Smooth muscle cell (in vitro differentiated cells): ENCODE measurements at regions not wholly inside any gene's neighbourhood (a gene's known extent, or its start where the extent isn't known, plus 50 kb on each side); places are given as distances from the start of the nearest gene placed in this dataset.

ENCODE experiments used
- DNase-seq: peaks from one replicate; lab custom pipeline; 2025; ENCODE audit not compliant: unreplicated experiment; lab: John Stamatoyannopoulos, UW
- H2AFZ ChIP-seq: fragments of 200-600 bp; sonication (generic); 2 replicates; pipeline ENCODE4 v1.6.0; 2016; ENCODE audit warnings: antibody characterized with exemption, low read depth, mild to moderate bottlenecking
- H3F3A ChIP-seq: fragments of 200-600 bp; sonication (generic); 2 replicates; pipeline ENCODE4 v1.6.0; 2017; ENCODE audit warnings: antibody characterized with exemption, low read depth
- H3K27ac ChIP-seq: fragments of 200-600 bp; sonication (generic); 2 replicates; pipeline ENCODE4 v1.5.1; 2016; ENCODE audit warnings: low read depth, mild to moderate bottlenecking
- H3K27me3 ChIP-seq: fragments of 200-600 bp; sonication (generic); 2 replicates; pipeline ENCODE4 v1.6.1; 2016; ENCODE audit warnings: low read depth, mild to moderate bottlenecking
- H3K36me3 ChIP-seq: fragments of 200-600 bp; sonication (generic); 2 replicates; pipeline ENCODE4 v1.5.1; 2016; ENCODE audit warnings: low read depth
- H3K4me1 ChIP-seq: fragments of 200-600 bp; sonication (generic); 2 replicates; pipeline ENCODE4 v1.5.1; 2016; ENCODE audit warnings: low read depth
- H3K4me2 ChIP-seq: fragments of 200-600 bp; sonication (generic); 2 replicates; pipeline ENCODE4 v1.6.0; 2016; ENCODE audit warnings: mild to moderate bottlenecking
- H3K4me3 ChIP-seq: fragments of 200-600 bp; sonication (generic); 2 replicates; pipeline ENCODE4 v1.5.1; 2016; ENCODE audit warnings: mild to moderate bottlenecking
- H3K79me2 ChIP-seq: fragments of 200-600 bp; sonication (generic); 2 replicates; pipeline ENCODE4 v1.6.0; 2016; ENCODE audit warnings: low read depth, mild to moderate bottlenecking
- H3K9ac ChIP-seq: fragments of 200-600 bp; sonication (generic); 2 replicates; pipeline ENCODE4 v1.6.0; 2016; ENCODE audit warnings: low read depth
- H3K9me3 ChIP-seq: fragments of 200-600 bp; sonication (generic); replicated peaks from 2 replicates; pipeline ENCODE4 v1.5.1; 2016; ENCODE audit warnings: low read depth
- H4K20me1 ChIP-seq: fragments of 200-600 bp; sonication (generic); 2 replicates; pipeline ENCODE4 v1.6.0; 2016; ENCODE audit warnings: low read depth
- WGBS: methylation state at CpG from one replicate; pipeline ENCODE4 v1.1.7; 2016; ENCODE audit warnings: low lambda C conversion rate; 5-methylcytosine and 5-hydroxymethylcytosine counted together
- TF ChIP-seq, protein P1 (sequence below): fragments of 200-600 bp; sonication (generic); IDR thresholded peaks from 2 replicates; pipeline ENCODE4 v1.5.1; 2017; ENCODE audit warnings: borderline replicate concordance, mild to moderate bottlenecking, antibody characterized with exemption; ENCODE audit not compliant: insufficient read depth, poor library complexity, severe bottlenecking

DNA sequence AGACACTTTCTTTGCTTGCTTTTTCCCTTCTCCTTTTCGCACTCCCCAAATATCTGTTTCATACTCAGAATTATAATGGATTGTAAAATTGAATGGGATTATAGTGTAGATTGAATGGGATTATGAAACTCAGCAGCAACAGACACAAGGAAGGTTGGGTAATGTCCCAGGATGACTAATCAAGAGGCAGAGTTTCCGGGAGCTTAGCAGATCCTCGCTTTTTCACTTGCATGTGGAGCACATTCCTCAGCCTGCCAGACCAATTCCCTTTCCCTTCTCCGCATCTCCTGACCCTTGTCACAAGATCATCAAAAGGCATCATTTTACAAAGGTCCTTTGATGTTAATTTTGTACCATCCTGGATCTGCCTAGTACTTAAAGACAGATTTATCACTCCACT lies 55.1 kb upstream of the SLC1A1 start:
- no peak overlapping the region for H3K27ac ChIP-seq
- H3K79me2 ChIP-seq, result no peaks in the 10 kb centered on the region
- no peak for DNase-seq
- no peaks in the 10 kb centered on the region for H3K9me3 ChIP-seq
- no peaks in the 10 kb centered on the region for H3K27me3 ChIP-seq
- WGBS, result 18% methylated on average over 4 of the region's 4 CpGs
- no peaks in the 10 kb centered on the region for H3K4me1 ChIP-seq
- H3K4me2 ChIP-seq, result no peak overlapping the region
- no peak overlapping the region for H3K4me3 ChIP-seq
- H4K20me1 ChIP-seq, result no peaks in the 10 kb centered on the region
- H3K36me3 ChIP-seq, result no peaks in the 10 kb centered on the region
- no peak overlapping the region for H3K9ac ChIP-seq
- TF ChIP-seq, protein P1, sequence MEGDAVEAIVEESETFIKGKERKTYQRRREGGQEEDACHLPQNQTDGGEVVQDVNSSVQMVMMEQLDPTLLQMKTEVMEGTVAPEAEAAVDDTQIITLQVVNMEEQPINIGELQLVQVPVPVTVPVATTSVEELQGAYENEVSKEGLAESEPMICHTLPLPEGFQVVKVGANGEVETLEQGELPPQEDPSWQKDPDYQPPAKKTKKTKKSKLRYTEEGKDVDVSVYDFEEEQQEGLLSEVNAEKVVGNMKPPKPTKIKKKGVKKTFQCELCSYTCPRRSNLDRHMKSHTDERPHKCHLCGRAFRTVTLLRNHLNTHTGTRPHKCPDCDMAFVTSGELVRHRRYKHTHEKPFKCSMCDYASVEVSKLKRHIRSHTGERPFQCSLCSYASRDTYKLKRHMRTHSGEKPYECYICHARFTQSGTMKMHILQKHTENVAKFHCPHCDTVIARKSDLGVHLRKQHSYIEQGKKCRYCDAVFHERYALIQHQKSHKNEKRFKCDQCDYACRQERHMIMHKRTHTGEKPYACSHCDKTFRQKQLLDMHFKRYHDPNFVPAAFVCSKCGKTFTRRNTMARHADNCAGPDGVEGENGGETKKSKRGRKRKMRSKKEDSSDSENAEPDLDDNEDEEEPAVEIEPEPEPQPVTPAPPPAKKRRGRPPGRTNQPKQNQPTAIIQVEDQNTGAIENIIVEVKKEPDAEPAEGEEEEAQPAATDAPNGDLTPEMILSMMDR, result no peak
- no peaks in the 10 kb centered on the region for H3F3A ChIP-seq
- H2AFZ ChIP-seq, result no peak overlapping the region

DNA sequence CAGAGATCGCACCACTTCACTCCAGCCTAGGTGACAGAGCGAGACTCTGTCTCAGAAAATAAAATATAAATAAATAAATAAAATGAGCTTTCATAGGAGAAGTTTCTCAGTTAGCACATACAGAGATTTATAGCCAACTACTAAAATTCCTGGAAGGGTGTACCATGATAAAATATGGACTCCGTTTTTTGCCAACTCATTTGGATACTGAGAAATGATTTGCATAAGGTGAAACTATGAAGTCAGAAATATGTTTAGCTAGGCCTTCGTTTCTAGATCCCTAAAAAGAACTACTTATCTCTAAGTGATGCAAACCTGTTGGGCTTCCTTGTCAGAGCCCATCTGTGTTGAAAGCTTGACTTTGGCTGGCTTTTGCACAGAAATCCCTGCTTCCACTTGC lies 56.9 kb upstream of the SLC1A1 start:
- no peak overlapping the region for H3K4me3 ChIP-seq
- no peaks in the 10 kb centered on the region for H3K9me3 ChIP-seq
- H3F3A ChIP-seq, result no peaks in the 10 kb centered on the region
- no peak for DNase-seq
- H3K27ac ChIP-seq, result no peak overlapping the region
- no peaks in the 10 kb centered on the region for H3K79me2 ChIP-seq
- 93% methylated on average over 4 of the region's 4 CpGs for WGBS
- no peaks in the 10 kb centered on the region for H3K27me3 ChIP-seq
- no peak overlapping the region for H3K4me2 ChIP-seq
- no peaks in the 10 kb centered on the region for H3K36me3 ChIP-seq
- no peak overlapping the region for H2AFZ ChIP-seq
- TF ChIP-seq, protein P1, result no peak
- no peak overlapping the region for H3K9ac ChIP-seq
- no peaks in the 10 kb centered on the region for H4K20me1 ChIP-seq
- no peaks in the 10 kb centered on the region for H3K4me1 ChIP-seq

DNA sequence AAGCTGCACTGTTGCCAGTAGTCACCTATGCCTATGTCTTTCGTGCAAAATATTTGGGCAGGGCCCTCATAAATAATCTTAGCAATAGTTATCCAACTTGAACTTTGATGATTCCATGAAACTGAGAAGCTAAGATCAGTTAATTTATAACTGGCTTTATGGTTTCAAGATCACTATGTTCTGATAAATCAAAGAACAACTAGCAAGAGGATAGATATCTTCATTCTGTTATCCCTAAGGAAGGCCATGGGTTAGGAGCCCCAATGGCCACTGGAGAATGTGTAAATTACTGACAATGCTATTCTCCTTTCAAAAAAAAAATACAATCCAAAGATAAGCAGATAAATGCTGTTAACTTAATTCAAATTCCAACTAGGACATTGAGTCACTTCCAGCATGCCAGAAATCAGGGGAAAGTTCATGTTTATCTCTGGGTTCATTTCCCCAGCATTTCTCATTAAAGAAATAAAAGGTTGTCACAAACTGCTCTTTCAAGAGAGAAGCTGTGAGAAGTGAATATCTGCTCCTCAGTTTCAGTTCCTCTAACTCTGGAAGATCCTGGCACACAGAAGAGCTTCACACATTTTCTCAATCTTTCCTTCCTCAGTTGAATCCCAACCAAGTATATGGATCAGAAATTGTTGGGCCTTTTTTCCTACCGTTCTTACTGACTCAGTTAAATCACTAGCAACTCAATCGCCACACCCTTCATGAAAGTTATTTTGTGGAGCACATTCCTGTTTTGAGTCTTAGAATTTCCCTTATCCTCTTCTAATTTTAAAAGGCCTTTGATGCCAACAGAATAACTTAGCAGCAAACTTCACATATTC lies 59.6 kb upstream of the SLC1A1 start:
- WGBS, result 93% methylated on average over 3 of the region's 3 CpGs
- H3K9ac ChIP-seq, result no peak overlapping the region
- no peaks in the 10 kb centered on the region for H3K4me1 ChIP-seq
- no peaks in the 10 kb centered on the region for H3K79me2 ChIP-seq
- H3K4me3 ChIP-seq, result no peak overlapping the region
- TF ChIP-seq, protein P1, result no peak
- no peak overlapping the region for H2AFZ ChIP-seq
- H3K9me3 ChIP-seq, result no peaks in the 10 kb centered on the region
- no peak overlapping the region for H3K4me2 ChIP-seq
- H4K20me1 ChIP-seq, result no peaks in the 10 kb centered on the region
- no peaks in the 10 kb centered on the region for H3K36me3 ChIP-seq
- H3F3A ChIP-seq, result no peaks in the 10 kb centered on the region
- no peaks in the 10 kb centered on the region for H3K27me3 ChIP-seq
- H3K27ac ChIP-seq, result no peak overlapping the region
- no peak for DNase-seq

DNA sequence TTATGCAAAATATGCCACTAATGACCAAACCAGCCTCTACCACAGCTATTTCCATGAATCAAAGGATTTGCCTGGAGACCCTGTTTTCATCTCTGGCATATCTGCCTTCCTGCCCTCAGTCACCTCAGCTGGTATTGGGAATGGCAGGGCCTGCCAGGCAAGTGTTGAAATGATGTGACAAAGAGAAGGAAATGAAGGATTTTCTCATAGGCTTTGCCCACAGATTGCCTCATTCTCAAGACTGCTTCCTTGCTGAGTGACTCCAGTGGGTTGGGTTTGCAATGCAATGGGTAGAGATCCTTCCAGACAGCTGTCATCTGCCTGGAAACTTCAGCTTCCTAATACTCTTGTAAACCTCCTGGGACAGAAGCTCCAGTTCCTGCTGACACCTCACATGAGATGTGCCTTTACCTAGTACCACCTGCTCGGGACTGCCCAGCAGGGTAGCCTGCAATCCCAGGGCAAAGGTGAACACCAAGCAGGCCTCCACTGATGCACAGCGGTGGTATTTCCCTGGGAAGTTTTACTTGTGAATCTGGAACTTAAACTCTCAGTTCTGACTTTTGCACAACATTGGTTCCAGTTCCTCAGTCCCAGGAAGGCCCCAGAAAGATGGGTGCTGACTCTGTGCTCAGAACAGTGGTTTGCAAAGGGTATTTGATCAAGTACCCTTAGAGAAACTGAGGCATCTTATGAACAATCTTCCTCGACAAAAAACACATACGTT lies 64.8 kb upstream of the SLC1A1 start:
- H3K4me1 ChIP-seq, result no peaks in the 10 kb centered on the region
- H3K9ac ChIP-seq, result no peak overlapping the region
- TF ChIP-seq, protein P1, result no peak
- peak overlapping the region; percentile 6 for H3K27ac ChIP-seq
- no peaks in the 10 kb centered on the region for H3K27me3 ChIP-seq
- H3K9me3 ChIP-seq, result no peaks in the 10 kb centered on the region
- no peaks in the 10 kb centered on the region for H3K79me2 ChIP-seq
- no peak overlapping the region for H3K4me3 ChIP-seq
- no peak for DNase-seq
- no peak overlapping the region for H2AFZ ChIP-seq
- WGBS, result 98% methylated on average over 4 of the region's 4 CpGs
- H3K4me2 ChIP-seq, result no peak overlapping the region
- H4K20me1 ChIP-seq, result no peaks in the 10 kb centered on the region
- H3K36me3 ChIP-seq, result no peaks in the 10 kb centered on the region
- H3F3A ChIP-seq, result no peaks in the 10 kb centered on the region
